Bronchial epithelial cell (primary cell): ENCODE measurements at regions not wholly inside any gene's neighbourhood (a gene's known extent, or its start where the extent isn't known, plus 50 kb on each side); places are given as distances from the start of the nearest gene placed in this dataset.

Experiments used
- DNase-seq: peaks from one replicate; pipeline ENCODE4 v3.0.0-alpha.2; 2010; ENCODE audit warnings: low read depth
- FAIRE-seq: peaks from 2 replicates; lab custom pipeline; 2011; peaks lifted over from hg19 to GRCh38; lab: Jason Lieb, UNC
- H3K27me3 ChIP-seq: 2 replicates; pipeline ENCODE4 v1.5.1; 2011; ENCODE audit warnings: low read length; ENCODE audit not compliant: control insufficient read depth, insufficient read depth
- H3K36me3 ChIP-seq: 2 replicates; pipeline ENCODE4 v1.5.1; 2011; ENCODE audit warnings: low read length; ENCODE audit not compliant: control insufficient read depth, insufficient read depth
- H3K4me3 ChIP-seq: 2 replicates; pipeline ENCODE4 v1.5.1; 2011; ENCODE audit warnings: mild to moderate bottlenecking, low read depth, low read length, control low read depth
- TF ChIP-seq, protein P1 (sequence below): IDR thresholded peaks from 2 replicates; pipeline ENCODE4 v1.5.1; 2011; ENCODE audit warnings: mild to moderate bottlenecking, moderate library complexity, low read length, control low read depth, inconsistent platforms; ENCODE audit not compliant: insufficient read depth, severe bottlenecking

DNA sequence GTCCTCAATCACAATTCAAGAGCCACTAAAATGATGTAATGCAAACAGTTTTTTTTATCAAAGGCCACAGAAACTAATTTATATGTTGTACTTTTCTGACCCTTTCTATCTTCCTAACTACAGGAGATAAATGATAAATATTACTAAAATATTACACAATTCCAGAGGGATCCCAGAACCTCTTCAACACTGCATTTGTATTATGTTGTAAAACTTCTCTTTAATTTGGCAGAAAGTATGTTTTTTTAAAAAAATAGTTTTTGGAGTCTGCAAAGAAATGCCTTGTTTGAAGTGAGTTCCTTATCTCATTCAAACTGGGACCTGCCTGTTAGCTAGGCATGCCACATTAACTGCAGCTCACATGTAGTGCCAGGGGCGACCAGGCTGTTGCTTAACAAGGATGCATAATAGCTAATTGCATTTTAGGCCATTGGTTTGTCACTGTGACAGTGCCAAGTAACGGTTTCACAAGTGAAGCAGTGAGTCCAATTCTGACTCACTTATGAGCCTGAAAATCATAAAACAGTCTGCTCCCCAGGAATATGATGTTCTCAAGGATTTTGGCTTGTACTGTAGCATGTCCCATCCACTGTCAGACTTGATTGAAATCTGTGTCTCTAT lies 266.9 kb downstream of the KTN1 start:
- TF ChIP-seq, protein P1, sequence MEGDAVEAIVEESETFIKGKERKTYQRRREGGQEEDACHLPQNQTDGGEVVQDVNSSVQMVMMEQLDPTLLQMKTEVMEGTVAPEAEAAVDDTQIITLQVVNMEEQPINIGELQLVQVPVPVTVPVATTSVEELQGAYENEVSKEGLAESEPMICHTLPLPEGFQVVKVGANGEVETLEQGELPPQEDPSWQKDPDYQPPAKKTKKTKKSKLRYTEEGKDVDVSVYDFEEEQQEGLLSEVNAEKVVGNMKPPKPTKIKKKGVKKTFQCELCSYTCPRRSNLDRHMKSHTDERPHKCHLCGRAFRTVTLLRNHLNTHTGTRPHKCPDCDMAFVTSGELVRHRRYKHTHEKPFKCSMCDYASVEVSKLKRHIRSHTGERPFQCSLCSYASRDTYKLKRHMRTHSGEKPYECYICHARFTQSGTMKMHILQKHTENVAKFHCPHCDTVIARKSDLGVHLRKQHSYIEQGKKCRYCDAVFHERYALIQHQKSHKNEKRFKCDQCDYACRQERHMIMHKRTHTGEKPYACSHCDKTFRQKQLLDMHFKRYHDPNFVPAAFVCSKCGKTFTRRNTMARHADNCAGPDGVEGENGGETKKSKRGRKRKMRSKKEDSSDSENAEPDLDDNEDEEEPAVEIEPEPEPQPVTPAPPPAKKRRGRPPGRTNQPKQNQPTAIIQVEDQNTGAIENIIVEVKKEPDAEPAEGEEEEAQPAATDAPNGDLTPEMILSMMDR: no peak
- FAIRE-seq: no peak
- DNase-seq: peak; percentile 12
- Histone ChIP-seq H3K36me3 (no peaks in the 10 kb centered on the region), H3K4me3 (no peak overlapping the region), H3K27me3 (no peaks in the 10 kb centered on the region)

GRCh38 chr14:55847766-55848165 lies 267.8 kb downstream of the KTN1 start:
- FAIRE-seq: no peak
- H3K36me3 ChIP-seq: no peaks in the 10 kb centered on the region
- TF ChIP-seq, protein P1: no peak
- H3K27me3 ChIP-seq: no peaks in the 10 kb centered on the region
- peak; percentile 12 for DNase-seq
- no peak overlapping the region for H3K4me3 ChIP-seq

GRCh38 chr14:55848964-55849363 lies 269.0 kb downstream of the KTN1 start:
- H3K36me3 ChIP-seq: no peaks in the 10 kb centered on the region
- no peak overlapping the region for H3K4me3 ChIP-seq
- H3K27me3 ChIP-seq: no peaks in the 10 kb centered on the region
- FAIRE-seq (no peak), DNase-seq (no peak)
- TF ChIP-seq, protein P1: no peak

- FAIRE-seq (no peak), DNase-seq (no peak)
- H3K4me3 ChIP-seq: no peak overlapping the region
These were observed 268.4 kb upstream of the PELI2 start for GRCh38 chr14:55849833-55850232.

GRCh38 chr14:55850825-55851241 lies 267.4 kb upstream of the PELI2 start:
- Histone ChIP-seq H3K4me3 (no peak overlapping the region), H3K27me3 (no peaks in the 10 kb centered on the region), H3K36me3 (no peaks in the 10 kb centered on the region)
- TF ChIP-seq, protein P1: no peak
- no peak for FAIRE-seq
- DNase-seq: peak; percentile 68

More at GRCh38 chr14:55849833-55850232, 268.4 kb upstream of the PELI2 start:
- Histone ChIP-seq H3K27me3 (no peaks in the 10 kb centered on the region), H3K36me3 (no peaks in the 10 kb centered on the region)
- TF ChIP-seq, protein P1: no peak

DNA sequence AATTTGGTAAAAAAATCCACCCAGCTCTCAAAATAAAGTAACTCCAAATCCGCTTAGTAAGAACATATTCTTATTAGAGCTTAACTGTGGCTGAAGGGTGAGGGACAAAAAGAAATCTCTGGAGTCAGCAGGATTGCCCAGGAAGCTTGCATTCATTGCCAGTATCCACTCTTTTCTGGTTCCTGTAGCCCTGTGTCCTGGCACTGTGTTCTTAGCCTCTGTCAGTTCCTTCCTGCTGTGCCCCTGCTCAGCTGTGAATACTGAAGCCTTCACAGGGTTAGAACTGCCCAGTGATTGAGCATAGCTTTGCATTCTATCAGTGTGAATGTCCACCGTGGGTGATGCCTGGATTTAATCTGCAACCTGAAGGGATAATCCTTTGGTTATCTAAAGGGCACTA lies 266.9 kb upstream of the PELI2 start:
- H3K36me3 ChIP-seq: no peaks in the 10 kb centered on the region
- no peak overlapping the region for H3K4me3 ChIP-seq
- H3K27me3 ChIP-seq: no peaks in the 10 kb centered on the region
- DNase-seq (no peak), FAIRE-seq (no peak)
- TF ChIP-seq, protein P1: no peak
